Mucosa of descending colon (tissue), 3 donors: ENCODE measurements at regions not wholly inside any gene's neighbourhood (a gene's known extent, or its start where the extent isn't known, plus 50 kb on each side); places are given as distances from the start of the nearest gene placed in this dataset.

ENCODE experiments used
- ATAC-seq: fragments of 200-7000 bp; cut with Tn5 transposase; one replicate; pipeline ENCODE4 v1.9.1; 2020; ENCODE audit warnings: mild to moderate bottlenecking, moderate library complexity
- DNase-seq, 3 donors: peaks; one replicate each; pipeline ENCODE4 v3.0.0-alpha.2; 2020
- H3K36me3 ChIP-seq: fragments of 200-600 bp; one replicate; pipeline ENCODE4 v1.8.0; 2021; ENCODE audit warnings: low read depth, mild to moderate bottlenecking
- H3K4me1 ChIP-seq: fragments of 200-600 bp; one replicate; pipeline ENCODE4 v1.8.0; 2021; ENCODE audit warnings: low read depth, mild to moderate bottlenecking
- H3K4me3 ChIP-seq: fragments of 200-600 bp; one replicate; pipeline ENCODE4 v1.8.0; 2021; ENCODE audit warnings: mild to moderate bottlenecking
- H3K9me3 ChIP-seq: fragments of 200-600 bp; one replicate; pipeline ENCODE4 v1.8.0; 2021; ENCODE audit warnings: mild to moderate bottlenecking
- intact Hi-C, 2 donors: fragments of 100-400 bp; cut with DNase I in 1 of 2; cut with micrococcal nuclease in 1 of 2; formaldehyde crosslinking; loops; one replicate each; pipeline versions ENCODE4 v1.11.0 to v1.11.1; 2022; cut with DNase I, micrococcal nuclease
- TF ChIP-seq, protein P1 (sequence below): fragments of 200-600 bp; IDR thresholded peaks from one replicate; pipeline ENCODE4 v1.8.0; 2022; ENCODE audit warnings: antibody characterized with exemption, mild to moderate bottlenecking
- donor health status: DM: no; HTN: no; CAD: no; lungs with moderate emphysema.
- donor health status: DM: no; HTN: no; CAD: no.
- donor health status: DM: no; HTN: yes; CAD: no.

DNA sequence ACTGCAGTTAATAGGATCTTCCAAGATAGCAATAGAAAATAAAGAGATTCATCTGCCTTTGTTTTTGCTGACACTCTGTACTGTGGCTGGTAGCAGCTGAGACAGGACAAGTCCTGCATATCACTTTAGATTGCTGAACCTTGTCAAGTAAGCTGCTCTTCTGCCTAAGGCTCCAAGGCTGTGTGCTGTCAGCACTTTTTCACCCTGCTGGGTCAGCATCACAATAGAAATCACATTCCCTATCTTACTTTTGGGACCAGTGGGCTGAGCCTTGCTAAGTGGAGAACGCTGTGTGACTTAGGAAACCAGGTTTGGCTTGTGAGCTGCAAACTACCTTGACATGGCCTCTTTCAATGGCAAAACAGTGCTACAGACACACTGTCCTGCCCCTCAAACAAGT is 263.9 kb downstream of the FRK start:
- DNase-seq (no peak), ATAC-seq (no peak)
- no peak overlapping the region for H3K4me3 ChIP-seq
- no peaks in the 10 kb centered on the region for H3K4me1 ChIP-seq
- no peaks in the 10 kb centered on the region for H3K9me3 ChIP-seq
- intact Hi-C loops = no loop called here
- TF ChIP-seq, protein P1, sequence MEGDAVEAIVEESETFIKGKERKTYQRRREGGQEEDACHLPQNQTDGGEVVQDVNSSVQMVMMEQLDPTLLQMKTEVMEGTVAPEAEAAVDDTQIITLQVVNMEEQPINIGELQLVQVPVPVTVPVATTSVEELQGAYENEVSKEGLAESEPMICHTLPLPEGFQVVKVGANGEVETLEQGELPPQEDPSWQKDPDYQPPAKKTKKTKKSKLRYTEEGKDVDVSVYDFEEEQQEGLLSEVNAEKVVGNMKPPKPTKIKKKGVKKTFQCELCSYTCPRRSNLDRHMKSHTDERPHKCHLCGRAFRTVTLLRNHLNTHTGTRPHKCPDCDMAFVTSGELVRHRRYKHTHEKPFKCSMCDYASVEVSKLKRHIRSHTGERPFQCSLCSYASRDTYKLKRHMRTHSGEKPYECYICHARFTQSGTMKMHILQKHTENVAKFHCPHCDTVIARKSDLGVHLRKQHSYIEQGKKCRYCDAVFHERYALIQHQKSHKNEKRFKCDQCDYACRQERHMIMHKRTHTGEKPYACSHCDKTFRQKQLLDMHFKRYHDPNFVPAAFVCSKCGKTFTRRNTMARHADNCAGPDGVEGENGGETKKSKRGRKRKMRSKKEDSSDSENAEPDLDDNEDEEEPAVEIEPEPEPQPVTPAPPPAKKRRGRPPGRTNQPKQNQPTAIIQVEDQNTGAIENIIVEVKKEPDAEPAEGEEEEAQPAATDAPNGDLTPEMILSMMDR = no peak
- no peaks in the 10 kb centered on the region for H3K36me3 ChIP-seq

GRCh38 chr6:115796061-115796460 is 264.6 kb downstream of the FRK start:
- Histone ChIP-seq H3K36me3 (no peaks in the 10 kb centered on the region), H3K9me3 (no peaks in the 10 kb centered on the region), H3K4me1 (no peaks in the 10 kb centered on the region), H3K4me3 (no peak overlapping the region)
- DNase-seq (no peak), ATAC-seq (no peak)
- intact Hi-C loops = no loop called here
- TF ChIP-seq, protein P1 = no peak

DNA sequence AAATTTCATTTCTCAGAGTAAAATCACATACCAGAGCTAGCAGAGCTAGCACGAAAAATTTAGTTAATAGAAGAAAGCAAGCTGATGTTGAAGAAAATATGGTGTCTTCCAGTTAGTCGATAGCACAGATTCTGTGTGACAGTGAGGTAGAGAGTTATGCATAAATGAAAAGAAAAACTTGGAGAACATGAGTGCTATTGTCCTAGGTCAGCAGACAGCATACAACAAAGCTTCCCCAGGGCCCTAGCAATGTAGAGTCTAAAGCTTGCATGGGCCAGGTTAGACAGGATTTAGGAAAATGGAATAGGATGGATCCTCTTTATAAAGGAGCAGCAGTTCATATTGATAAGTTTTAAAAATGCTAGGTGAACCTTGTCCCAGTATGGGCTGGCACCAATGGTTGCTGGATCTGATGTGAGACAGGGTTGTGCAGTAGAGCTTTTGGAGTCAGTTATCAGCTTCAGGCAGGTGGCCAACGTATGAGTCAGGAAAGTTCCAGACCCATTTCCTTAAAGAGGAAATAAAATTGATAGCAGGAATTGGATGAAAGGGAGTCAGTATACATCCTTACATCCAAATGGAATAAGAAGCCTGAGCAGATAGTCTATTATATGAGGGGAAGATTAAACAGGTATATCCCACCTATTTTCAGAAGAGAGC is 277.2 kb downstream of the FRK start:
- no peak for DNase-seq
- H3K4me1 ChIP-seq = no peaks in the 10 kb centered on the region
- TF ChIP-seq, protein P1 = no peak
- H3K36me3 ChIP-seq = no peaks in the 10 kb centered on the region
- ATAC-seq = no peak
- H3K9me3 ChIP-seq = no peaks in the 10 kb centered on the region
- intact Hi-C loops = no loop called here
- no peak overlapping the region for H3K4me3 ChIP-seq

GRCh38 chr6:115782612-115783011 is 278.1 kb downstream of the FRK start:
- Histone ChIP-seq H3K9me3 (no peaks in the 10 kb centered on the region), H3K4me1 (no peaks in the 10 kb centered on the region), H3K4me3 (no peak overlapping the region), H3K36me3 (no peaks in the 10 kb centered on the region)
- TF ChIP-seq, protein P1 = no peak
- intact Hi-C loops = no loop called here
- ATAC-seq = no peak
- no peak for DNase-seq

GRCh38 chr6:115773741-115774140 is 286.9 kb downstream of the FRK start:
- no peaks in the 10 kb centered on the region for H3K4me1 ChIP-seq
- TF ChIP-seq, protein P1 = no peak
- intact Hi-C loops = no loop called here
- H3K36me3 ChIP-seq = no peaks in the 10 kb centered on the region
- ATAC-seq (no peak), DNase-seq (no peak)
- no peak overlapping the region for H3K4me3 ChIP-seq
- H3K9me3 ChIP-seq = no peaks in the 10 kb centered on the region

DNA sequence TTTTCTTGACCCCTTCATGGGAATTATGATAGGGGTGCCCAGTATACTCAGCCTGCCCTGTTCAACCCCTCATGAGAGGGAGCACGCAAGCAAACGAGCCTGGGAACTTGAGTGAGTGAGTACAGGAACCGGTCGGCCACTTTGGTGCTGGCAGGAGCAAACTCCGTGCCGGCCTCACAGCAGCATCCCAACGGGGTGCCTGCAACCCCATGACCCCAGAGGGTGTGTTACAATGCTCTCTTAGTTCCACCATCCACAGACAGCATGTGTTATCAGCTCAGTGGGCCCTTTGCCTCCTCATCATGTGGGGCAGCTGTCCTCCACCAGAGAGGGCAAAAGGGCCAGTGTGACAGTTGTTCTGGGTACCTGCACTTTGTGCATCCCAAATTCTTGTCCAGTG is 289.8 kb downstream of the FRK start:
- no peak for ATAC-seq
- Histone ChIP-seq H3K36me3 (no peaks in the 10 kb centered on the region), H3K4me3 (no peak overlapping the region), H3K4me1 (no peaks in the 10 kb centered on the region), H3K9me3 (no peaks in the 10 kb centered on the region)
- intact Hi-C loops = no loop called here
- TF ChIP-seq, protein P1 = no peak
- peak in 1 of 3 donors; percentile 33 for DNase-seq
